Colonic mucosa (tissue), 4 donors: ENCODE measurements at regions not wholly inside any gene's neighbourhood (a gene's known extent, or its start where the extent isn't known, plus 50 kb on each side); places are given as distances from the start of the nearest gene placed in this dataset.
"Not testable (repeated sequence)": the region's sequence is repeated elsewhere in the genome, so short reads cannot be mapped to it uniquely, and the experiment has no call there.

Experiments
- DNase-seq: peaks from one replicate; pipeline ENCODE4 v3.0.0-alpha.2; 2020
- H3K27ac ChIP-seq: fragments of 200-600 bp; one replicate; pipeline ENCODE4 v1.8.0; 2021
- H3K27me3 ChIP-seq: fragments of 200-600 bp; one replicate; pipeline ENCODE4 v1.8.0; 2021
- H3K36me3 ChIP-seq: fragments of 200-600 bp; one replicate; pipeline ENCODE4 v1.8.0; 2021
- H3K4me1 ChIP-seq: fragments of 200-600 bp; one replicate; pipeline ENCODE4 v1.8.0; 2021; ENCODE audit warnings: mild to moderate bottlenecking
- H3K4me3 ChIP-seq: fragments of 200-600 bp; one replicate; pipeline ENCODE4 v1.8.0; 2021
- H3K9ac ChIP-seq, 2 donors: one replicate each; pipeline ENCODE4 v1.7.0; 2013; ENCODE audit warnings: control low read depth in 2 of 2, low read depth in 2 of 2, low read length in 2 of 2
- H3K9me3 ChIP-seq: fragments of 200-600 bp; one replicate; pipeline ENCODE4 v1.8.0; 2021
- CTCF ChIP-seq: fragments of 200-600 bp; IDR thresholded peaks from one replicate; pipeline ENCODE4 v1.8.0; 2022; ENCODE audit warnings: antibody characterized with exemption, mild to moderate bottlenecking
- intact Hi-C: fragments of 100-400 bp; cut with DNase I; formaldehyde crosslinking; loops from one replicate; pipeline ENCODE4 v1.14.1; 2022
- donor health status: healthy.
- donor health status: DM: no; HTN: no; CAD: no.
- donor health status: DM: no; HTN: no; CAD: no.

GRCh38 chr9:7443541-7443940 lies 356.0 kb downstream of the DMAC1 start:
- Histone ChIP-seq H3K27me3 (no peaks in the 10 kb centered on the region), H3K9ac (no peak overlapping the region), H3K27ac (no peak overlapping the region), H3K4me3 (no peak overlapping the region), H3K4me1 (no peaks in the 10 kb centered on the region), H3K36me3 (no peaks in the 10 kb centered on the region), H3K9me3 (no peaks in the 10 kb centered on the region)
- intact Hi-C loops = no loop called here
- TF ChIP-seq CTCF = no peak
- no peak for DNase-seq

GRCh38 chr9:7439355-7439995 lies 360.1 kb downstream of the DMAC1 start:
- DNase-seq = no peak
- no peak for TF ChIP-seq CTCF
- Histone ChIP-seq H3K27ac (no peak overlapping the region), H3K4me3 (no peak overlapping the region), H3K27me3 (no peaks in the 10 kb centered on the region), H3K4me1 (no peaks in the 10 kb centered on the region), H3K9ac (no peak overlapping the region), H3K9me3 (no peaks in the 10 kb centered on the region), H3K36me3 (no peaks in the 10 kb centered on the region)
- intact Hi-C loops = no loop called here

- Histone ChIP-seq H3K36me3 (no peaks in the 10 kb centered on the region), H3K27me3 (no peaks in the 10 kb centered on the region), H3K9ac (no peak overlapping the region), H3K27ac (no peak overlapping the region), H3K9me3 (no peaks in the 10 kb centered on the region), H3K4me1 (no peaks in the 10 kb centered on the region), H3K4me3 (no peak overlapping the region)
- no peak for TF ChIP-seq CTCF
- DNase-seq = no peak
- intact Hi-C loops = no loop called here
Observed at GRCh38 chr9:7436754-7437153, 362.8 kb downstream of the DMAC1 start.

GRCh38 chr9:7433508-7434292 lies 365.9 kb downstream of the DMAC1 start:
- no peak for DNase-seq
- no peaks in the 10 kb centered on the region for H3K36me3 ChIP-seq
- intact Hi-C loops = no loop called here
- H3K9me3 ChIP-seq = no peaks in the 10 kb centered on the region
- TF ChIP-seq CTCF = no peak
- H3K27ac ChIP-seq = no peak overlapping the region
- H3K27me3 ChIP-seq = no peaks in the 10 kb centered on the region
- H3K4me1 ChIP-seq = no peaks in the 10 kb centered on the region
- H3K9ac ChIP-seq = no peak overlapping the region
- H3K4me3 ChIP-seq = no peak overlapping the region

GRCh38 chr9:7432989-7433388 lies 366.6 kb downstream of the DMAC1 start:
- Histone ChIP-seq H3K36me3 (no peaks in the 10 kb centered on the region), H3K4me1 (no peaks in the 10 kb centered on the region), H3K4me3 (no peak overlapping the region), H3K27me3 (no peaks in the 10 kb centered on the region), H3K9ac (no peak overlapping the region), H3K27ac (no peak overlapping the region), H3K9me3 (no peaks in the 10 kb centered on the region)
- intact Hi-C loops = no loop called here
- TF ChIP-seq CTCF = no peak
- DNase-seq = no peak

GRCh38 chr9:7417397-7417796 lies 382.2 kb downstream of the DMAC1 start:
- intact Hi-C loops, H3K27me3 ChIP-seq, H3K9me3 ChIP-seq, H3K9ac ChIP-seq, H3K36me3 ChIP-seq, DNase-seq, H3K4me3 ChIP-seq, H3K27ac ChIP-seq, H3K4me1 ChIP-seq: not testable (repeated sequence)
